SK-MEL-5 (cell line): ENCODE measurements at regions not wholly inside any gene's neighbourhood (a gene's known extent, or its start where the extent isn't known, plus 50 kb on each side); places are given as distances from the start of the nearest gene placed in this dataset.
A peak's percentile ranks its signal among the peaks of the same experiment; 100 is the strongest.

Experiments used
- DNase-seq: peaks from one replicate; pipeline ENCODE4 v3.0.0-alpha.2; 2016; ENCODE audit warnings: low read depth, low spot score
- in situ Hi-C: cut with HindIII; loops from 2 replicates; pipeline ENCODE4 v1.10.0; 2016; ENCODE audit warnings: low sequenced_read_pairs, high pct_unique_total_duplicates, low pct_unique_long_range_greater_than_20kb

GRCh38 chr20:60977901-60978300, 274.2 kb upstream of the CDH4 start:
- in situ Hi-C loops, result no loop called here
- no peak for DNase-seq

- in situ Hi-C loops, result no loop called here
- no peak for DNase-seq
Measured at GRCh38 chr20:60984666-60985065, 267.4 kb upstream of the CDH4 start.

GRCh38 chr20:60986506-60987156, 265.4 kb upstream of the CDH4 start:
- no peak for DNase-seq
- in situ Hi-C loops, result no loop called here

GRCh38 chr20:60990061-60990460, 262.0 kb upstream of the CDH4 start:
- in situ Hi-C loops, result no loop called here
- no peak for DNase-seq

- DNase-seq, result no peak
- in situ Hi-C loops, result no loop called here
Measured at GRCh38 chr20:60990643-60991042, 261.4 kb upstream of the CDH4 start.

GRCh38 chr20:60993433-60994044, 258.5 kb upstream of the CDH4 start:
- peak; percentile 35 for DNase-seq
- in situ Hi-C loops, result no loop called here

GRCh38 chr20:60999250-60999649, 252.8 kb upstream of the CDH4 start:
- in situ Hi-C loops, result no loop called here
- DNase-seq, result no peak

GRCh38 chr20:61002090-61002489, 250.0 kb upstream of the CDH4 start:
- peak; percentile 27 for DNase-seq
- in situ Hi-C loops, result no loop called here

GRCh38 chr20:61014491-61014890, 237.6 kb upstream of the CDH4 start:
- no peak for DNase-seq
- in situ Hi-C loops, result no loop called here

GRCh38 chr20:61015602-61016001, 236.5 kb upstream of the CDH4 start:
- in situ Hi-C loops, result no loop called here

GRCh38 chr20:61019322-61019721, 232.7 kb upstream of the CDH4 start:
- DNase-seq, result no peak
- in situ Hi-C loops, result no loop called here

More at GRCh38 chr20:61015602-61016001, 236.5 kb upstream of the CDH4 start:
- no peak for DNase-seq

GRCh38 chr20:61023612-61024011, 228.4 kb upstream of the CDH4 start:
- DNase-seq, result no peak
- in situ Hi-C loops, result no loop called here

GRCh38 chr20:61024390-61024789, 227.7 kb upstream of the CDH4 start:
- in situ Hi-C loops, result no loop called here
- no peak for DNase-seq

- in situ Hi-C loops, result no loop called here
- DNase-seq, result no peak
Measured at GRCh38 chr20:61025536-61025935, 226.5 kb upstream of the CDH4 start.

- in situ Hi-C loops, result no loop called here
- no peak for DNase-seq
Measured at GRCh38 chr20:61026173-61026572, 225.9 kb upstream of the CDH4 start.

- DNase-seq, result no peak
- in situ Hi-C loops, result no loop called here
Measured at GRCh38 chr20:61026731-61027130, 225.3 kb upstream of the CDH4 start.

GRCh38 chr20:61027218-61027617, 224.8 kb upstream of the CDH4 start:
- in situ Hi-C loops, result no loop called here
- DNase-seq, result no peak

GRCh38 chr20:61030130-61030529, 221.9 kb upstream of the CDH4 start:
- in situ Hi-C loops, result no loop called here
- DNase-seq, result no peak

- no peak for DNase-seq
- in situ Hi-C loops, result no loop called here
Measured at GRCh38 chr20:61031101-61031830, 220.8 kb upstream of the CDH4 start.
